ENCODE measurements at regions not wholly inside any gene's neighbourhood (a gene's known extent, or its start where the extent isn't known, plus 50 kb on each side); places are given as distances from the start of the nearest gene placed in this dataset.
"Not testable (repeated sequence)": the region's sequence is repeated elsewhere in the genome, so short reads cannot be mapped to it uniquely, and the experiment has no call there.

DNA sequence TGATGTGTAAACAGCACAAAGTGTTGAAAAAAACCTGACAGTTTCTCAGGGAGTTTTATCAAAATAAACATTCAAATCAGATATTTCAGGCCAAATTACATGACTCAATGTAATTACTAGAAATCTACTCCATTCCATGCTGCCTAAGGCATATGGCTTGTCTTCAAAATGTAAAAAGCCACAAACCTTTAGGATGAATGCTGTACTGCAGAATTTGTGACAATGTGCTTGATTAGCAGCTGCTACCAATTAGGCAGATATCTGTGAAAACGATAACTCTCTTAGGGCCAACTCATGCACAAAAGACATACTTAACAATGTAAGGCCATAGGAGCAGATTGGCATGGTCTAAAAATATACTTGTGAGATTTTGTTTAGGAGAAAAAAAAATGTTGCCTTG, 267.0 kb downstream of the DACT1 start:
- DNase-seq = no peak

DNA sequence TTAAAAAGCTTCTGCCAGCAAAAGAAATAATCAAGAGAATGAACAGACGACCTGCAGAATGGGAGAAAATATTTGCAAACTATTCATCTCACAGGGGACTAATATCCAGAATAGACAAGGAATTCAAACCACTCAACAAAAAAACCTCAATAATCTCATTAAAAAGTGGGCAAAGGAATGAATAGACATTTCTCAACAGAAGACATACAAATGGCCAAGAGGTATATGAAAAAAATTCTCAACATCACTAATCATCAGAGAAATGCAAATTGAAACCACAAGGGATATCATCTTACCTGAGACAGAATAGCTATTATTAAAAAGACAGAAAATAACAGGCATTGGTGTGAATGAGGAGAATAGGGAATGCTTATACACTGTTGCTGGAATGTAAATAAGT, 270.0 kb downstream of the DACT1 start:
- no peak for DNase-seq

DNA sequence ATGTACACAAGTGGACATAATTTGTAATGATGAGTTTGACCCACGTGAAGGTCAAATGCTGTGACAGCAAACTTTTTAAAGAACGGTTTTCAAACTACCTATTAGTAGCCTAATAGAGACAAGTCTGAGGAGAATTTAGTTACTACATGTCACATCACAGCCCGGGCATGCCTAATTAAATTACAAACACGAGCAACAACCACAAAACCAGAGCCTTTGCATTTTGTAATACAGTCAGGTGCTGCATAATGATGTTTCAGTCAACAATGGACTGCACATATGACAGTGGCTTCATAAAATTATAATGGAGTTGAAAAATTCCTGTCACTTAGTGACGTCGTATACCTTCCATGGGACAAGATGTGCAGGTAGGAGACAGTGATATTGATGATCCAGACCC, 274.5 kb downstream of the DACT1 start:
- no peak for DNase-seq

DNA sequence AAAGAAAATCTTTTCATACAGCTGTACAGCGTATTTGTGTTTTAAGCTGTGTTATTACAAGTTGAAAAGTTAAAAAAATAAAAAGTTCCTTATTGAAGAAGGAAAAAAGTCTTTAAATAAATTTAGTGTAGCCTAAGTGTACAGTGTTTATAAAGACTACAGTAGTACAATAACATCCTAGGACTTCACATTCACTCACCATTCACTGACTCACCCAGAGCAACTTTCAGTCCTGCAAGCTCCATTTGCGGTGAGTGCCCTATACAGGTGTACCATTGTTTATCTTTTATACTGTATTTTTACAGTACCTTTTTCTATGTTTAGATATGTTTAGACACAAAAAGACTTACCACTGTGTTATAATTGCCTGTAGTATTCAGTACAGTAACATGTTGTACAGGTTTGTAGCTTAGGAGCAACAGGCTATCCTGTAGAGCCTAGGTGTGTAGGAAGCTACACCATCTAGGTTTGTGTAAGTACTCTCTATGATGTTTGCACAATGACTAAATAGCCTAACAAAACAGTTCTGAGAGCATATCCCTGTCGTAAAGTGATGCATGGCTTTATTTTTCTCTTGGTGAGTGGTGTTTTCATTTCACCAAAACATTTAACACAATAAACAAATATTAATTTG, 275.2 kb downstream of the DACT1 start:
- DNase-seq = peak; percentile 80

DNA sequence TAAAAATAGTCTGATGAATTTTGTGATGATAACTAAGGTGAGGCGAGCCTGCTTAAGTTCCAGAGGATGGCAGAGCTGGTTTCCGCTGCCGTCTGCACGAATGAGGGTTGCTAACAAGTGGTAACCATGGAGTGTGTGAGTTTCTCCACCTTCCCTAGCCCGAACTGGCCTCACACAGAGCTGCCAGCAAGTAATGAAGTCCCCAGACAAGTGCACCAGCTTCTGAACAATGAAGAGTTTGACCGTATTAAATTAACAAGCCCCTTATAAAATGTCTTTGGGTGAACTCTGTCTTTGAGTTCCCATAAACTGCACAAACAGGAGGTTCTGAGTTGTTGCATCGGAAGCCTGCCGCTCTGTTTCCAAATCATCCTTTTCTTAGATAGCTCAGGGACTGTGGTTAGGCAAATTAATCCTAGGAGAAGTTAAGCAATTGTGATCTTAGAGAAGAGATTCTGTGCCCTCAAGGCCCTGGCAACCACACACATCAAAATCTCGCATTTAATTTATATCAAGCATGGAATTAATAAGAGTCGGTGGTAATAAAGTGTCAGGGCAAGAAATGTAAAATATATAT, 274.1 kb upstream of the DAAM1 start:
- peak; percentile 3 for DNase-seq

DNA sequence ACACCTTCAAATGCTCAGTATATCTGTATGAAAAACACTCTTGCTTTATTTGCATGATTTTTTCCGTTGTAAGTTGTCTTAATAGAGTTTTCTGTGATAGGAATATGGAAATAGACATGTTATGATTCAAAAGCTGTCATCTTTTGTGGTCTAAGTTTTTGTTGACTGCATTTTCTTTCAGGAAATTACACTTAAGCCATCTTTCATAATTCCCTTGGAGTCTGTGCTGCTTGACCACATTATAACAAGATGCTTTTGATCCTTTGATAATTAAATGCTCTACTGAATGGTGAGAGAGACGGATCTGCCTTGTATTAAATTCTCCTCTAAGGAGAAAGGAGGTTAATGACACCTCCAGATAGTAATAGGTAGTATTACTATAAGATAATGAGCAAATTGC, 272.8 kb upstream of the DAAM1 start:
- no peak for DNase-seq

DNA sequence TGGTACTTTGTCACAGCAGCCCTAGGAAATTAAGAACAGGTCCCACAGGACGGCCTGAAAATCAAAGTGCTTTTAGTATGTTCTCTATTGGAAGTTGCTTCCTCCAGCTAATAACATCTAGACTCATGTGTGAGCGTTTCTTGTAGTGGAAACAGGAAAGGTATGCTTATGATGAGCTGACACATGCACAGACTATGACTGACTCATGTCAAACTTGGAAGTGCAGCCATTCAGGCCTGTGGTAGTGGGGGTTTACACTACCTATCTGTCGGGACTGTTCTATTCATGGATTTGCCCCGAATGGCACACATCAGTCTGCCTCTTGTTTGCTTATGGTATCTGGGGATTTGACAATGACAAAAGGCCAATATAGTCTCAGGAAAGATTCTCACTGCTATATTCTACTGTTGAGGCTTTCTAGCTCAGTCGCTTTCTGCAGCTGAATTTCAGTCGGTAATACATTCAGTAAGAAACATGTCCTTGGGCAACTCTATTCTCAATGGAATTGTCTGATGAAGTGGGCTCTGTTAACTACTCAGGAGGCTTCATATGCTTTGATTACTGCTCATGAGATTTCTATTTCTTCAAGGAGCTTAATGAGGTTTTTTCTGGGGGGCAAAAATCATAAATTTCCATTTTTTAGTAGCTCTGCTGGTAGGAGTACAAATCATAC, 270.3 kb upstream of the DAAM1 start:
- DNase-seq = no peak

DNA sequence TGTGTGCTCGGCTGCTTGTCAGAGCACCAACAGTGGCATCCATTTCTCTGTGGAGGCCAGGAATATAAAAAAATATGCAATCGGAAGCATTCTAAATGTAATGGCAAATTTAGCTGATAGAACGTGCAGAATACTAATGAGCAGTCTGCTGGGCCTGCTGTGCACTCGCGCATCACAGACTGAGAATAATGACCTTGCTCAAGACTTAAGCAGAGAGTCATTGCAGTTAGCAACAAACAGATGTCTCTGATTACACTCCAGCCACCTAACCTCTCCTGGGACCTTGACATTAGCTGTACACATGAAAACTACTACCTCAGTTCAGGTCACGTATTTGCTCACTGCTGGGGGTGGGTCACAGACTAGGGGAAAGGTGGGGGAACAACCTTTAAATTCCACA, 269.2 kb upstream of the DAAM1 start:
- DNase-seq = peak; percentile 43

DNA sequence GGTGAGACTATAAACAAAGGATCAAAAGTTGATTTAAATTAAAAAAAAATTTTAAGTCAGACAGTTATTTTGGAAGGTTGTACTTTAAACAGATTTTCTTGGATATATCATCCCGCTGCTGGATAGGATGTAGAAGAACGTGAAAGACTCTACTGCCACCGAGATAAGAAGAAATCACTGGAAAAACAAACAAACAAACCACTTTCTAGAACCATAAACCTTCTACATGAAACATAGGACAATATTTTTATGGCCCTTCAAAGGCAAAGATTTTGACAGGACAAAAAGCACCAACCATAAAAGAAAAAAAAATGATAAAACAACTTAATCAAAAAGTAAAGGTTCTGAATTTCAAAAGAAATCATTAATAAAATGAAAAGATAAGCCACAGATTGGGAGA, 268.2 kb upstream of the DAAM1 start:
- DNase-seq = no peak

DNA sequence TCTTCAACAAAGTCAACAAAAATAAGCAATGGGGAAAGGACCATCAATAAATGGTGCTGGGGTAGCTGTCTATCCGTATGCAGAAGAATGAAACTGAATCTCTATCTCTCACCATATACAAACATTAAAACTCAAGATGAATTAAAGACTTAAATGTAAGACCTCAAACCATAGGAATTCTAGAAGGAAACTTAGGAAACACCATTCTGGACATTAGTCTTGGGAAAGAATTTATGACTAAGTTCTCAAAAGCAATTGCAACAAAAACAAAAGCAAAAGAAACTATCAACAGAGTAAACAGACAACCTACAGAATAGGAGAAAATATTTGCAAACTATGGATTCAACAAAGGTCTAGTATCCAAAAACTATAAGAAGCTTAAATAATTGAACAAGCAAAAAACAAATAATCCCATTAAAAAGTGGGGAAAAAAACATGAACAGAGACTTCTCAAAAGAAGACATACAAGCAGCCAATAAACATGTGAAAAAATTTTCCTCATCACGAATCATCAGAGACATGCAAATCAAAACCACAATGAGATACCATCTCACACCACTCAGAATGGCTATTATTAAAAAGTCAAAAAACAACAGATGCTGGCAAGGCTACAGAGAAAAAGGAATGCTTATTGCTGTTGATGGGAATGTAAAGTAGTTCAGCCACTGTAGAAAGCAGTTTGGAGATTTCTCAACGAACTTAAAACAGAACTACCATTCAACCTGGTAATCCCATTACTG, 266.1 kb upstream of the DAAM1 start:
- not testable (repeated sequence) for DNase-seq

DNA sequence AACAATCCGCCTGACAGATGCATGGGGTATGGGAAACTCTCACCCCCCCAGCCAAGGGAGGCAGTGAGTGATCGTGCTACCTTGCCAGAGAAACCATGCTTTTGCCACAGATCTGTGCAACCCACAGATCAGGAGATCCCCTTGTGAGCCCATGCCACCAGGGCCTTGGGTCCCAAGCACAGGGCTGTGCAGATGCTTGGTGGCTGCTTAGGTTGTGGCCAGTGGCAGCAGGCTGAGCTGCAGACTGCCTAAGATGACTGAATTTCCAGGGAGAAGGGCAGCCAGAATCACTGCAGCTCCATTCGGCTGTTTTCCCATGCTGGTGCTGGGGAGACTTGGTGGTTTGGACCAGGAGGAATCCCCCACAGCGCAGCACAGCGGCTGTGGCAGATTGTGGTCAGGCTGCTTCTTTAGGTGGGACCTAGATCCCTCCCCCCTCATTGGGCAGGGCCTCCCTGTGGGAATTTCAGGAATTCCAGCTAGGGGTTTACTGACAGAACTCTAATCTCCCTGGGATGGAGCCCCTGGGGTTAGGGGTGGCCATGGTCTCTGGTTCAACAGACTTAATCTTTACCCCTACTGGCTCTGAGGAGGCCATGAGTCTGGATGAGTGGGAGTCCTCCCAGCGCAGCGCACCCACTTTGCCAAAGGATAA, 264.6 kb upstream of the DAAM1 start:
- no peak for DNase-seq

DNA sequence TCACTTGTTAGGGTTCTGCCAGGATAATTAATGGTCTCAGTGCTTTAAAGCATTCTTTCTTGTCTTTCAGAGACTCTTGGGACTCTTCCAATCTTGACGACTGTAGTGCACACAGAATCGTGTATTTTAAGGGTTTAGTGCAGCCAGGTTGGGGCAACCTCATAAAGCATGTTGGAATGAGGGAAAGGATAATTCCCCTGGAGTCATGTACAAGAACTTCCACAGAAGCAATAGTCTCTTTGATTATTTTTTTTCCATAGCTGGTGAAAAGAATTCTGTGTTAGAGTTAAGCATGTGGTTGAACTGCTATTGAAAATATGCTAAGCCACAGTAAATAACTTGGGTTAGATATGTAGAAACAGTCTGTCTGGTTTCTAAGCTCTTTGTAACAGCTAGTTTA, 246.8 kb upstream of the DAAM1 start:
- no peak for DNase-seq

DNA sequence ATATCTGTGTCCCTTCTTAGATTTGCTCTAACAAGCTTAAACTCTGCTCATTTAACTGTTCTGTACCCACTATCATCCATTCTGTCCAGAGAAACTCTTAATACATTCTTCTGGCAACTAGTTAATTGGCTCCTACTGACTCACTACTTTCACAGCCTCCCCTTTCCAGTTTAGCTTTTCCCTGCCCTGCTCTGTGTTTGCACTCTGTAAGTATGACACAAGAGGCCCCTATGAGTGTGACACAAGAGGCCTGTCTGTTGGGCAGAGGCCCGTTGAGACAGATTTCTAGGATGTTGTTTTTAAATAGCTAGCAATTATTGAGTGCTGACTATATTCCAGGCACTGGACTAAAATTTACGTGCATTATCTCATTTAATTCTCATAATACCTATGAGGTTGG, 246.0 kb upstream of the DAAM1 start:
- no peak for DNase-seq

DNA sequence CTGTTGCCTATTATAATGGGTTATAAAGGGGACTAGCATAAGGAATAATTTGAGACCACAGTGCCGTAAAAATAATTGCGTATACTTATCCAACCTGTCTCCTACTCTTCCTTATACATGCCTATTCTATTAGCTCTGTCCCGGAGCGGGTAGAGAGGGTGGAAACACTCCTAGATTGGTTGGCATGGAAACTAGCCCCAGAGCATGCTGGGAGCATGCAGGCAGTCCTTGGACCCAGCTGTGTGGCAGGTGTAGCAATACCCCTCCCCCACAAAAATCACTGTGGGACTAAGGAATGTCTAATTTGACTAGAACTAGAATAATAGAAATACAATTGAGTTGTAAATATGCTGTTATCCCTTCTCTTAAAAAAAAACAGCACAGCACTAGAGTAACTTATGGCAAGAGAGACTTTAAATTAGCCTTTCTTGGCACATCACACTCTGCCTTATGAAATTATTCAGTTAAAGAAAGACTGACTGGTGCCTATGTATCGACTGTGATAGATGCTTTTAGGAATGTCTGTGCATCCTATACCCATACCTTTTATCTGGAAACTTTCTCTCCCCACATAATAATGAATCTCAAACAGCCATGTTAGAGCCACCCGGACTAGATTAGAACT, 244.0 kb upstream of the DAAM1 start:
- peak; percentile 64 for DNase-seq

DNA sequence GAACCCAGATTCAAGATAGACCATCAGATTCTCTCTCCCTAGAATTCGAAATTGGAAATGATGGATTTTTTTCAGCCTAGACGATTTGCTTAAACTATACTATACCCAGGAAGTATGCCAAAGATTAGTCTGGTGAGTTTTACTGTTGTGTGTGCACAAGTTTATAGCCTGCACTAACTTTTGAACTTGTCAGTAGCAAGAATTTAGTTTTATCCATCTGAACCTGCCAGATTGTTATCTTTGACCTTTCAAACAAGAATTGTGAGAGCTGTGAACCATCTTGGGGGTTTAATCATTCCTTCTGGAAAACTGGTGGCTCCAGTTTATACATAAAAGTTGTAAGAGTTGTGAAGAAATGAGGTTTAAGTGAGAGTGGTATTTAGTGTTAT, 243.5 kb upstream of the DAAM1 start:
- no peak for DNase-seq

DNA sequence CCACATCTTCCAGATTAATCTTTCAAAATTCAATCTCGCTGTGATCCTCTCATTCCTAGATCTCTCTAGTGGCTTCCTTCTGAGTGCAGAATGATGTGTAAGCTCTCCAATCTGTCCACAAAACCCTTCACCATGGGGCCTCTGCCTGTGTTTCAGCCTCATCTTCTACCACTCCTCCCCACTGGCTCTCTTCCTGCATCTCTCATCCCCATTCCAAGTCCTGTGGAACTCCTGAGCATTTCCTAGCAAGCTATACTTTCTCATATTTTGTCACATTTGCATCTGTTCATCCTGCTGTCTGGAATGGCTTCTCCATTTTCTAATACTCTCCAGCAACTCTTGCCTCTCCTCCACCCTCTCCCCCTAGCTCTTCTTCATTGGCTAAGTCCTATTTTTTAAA, 242.0 kb upstream of the DAAM1 start:
- DNase-seq = no peak

DNA sequence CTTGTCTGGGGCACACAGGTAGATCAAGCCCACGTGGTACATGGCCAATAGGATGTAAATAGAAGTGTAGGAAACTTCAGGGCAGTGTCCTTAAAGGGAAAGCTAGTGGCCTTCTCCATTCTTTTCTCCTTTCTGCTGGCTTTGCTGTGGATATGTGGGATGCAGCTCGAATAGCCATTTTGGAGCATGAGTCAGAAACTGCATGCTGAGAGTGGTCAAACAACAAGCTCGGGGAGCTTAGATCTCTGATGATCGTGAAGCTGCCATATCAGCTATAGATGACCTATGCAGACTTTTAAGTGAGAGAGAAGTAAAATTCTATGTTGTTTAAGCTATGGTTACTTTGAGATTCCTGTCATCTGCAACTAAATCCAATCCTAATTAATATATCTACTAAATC, 241.3 kb upstream of the DAAM1 start:
- no peak for DNase-seq

DNA sequence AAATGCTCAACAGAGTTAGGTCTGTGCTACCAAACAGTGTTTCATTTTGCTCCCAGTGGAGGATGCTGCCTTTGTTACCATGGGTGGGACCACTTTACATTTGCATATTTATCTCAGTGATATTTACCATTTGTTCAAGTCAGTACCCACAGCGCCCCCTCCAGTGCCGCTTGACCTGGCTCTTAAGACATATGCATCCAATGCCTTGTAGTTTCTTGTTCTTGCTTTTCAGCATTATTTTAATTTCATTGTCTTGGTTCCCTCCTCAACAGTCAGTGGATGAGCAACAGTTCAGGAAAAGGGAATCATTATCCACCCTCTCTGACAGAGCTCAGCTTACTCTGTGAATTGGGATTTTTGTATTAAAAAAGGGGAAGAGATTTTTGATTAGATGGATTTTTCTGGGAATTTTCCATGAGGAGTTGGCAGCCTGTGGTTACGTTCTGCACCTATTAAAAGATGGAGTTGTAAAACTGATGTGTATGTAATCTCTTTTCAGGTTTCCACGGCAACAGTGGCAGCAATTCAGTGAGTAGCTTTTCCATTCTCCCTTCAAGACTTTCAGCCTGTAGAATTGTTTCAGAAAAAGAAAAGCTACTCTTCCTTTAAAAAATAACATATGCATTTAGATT, 240.5 kb upstream of the DAAM1 start:
- no peak for DNase-seq

DNA sequence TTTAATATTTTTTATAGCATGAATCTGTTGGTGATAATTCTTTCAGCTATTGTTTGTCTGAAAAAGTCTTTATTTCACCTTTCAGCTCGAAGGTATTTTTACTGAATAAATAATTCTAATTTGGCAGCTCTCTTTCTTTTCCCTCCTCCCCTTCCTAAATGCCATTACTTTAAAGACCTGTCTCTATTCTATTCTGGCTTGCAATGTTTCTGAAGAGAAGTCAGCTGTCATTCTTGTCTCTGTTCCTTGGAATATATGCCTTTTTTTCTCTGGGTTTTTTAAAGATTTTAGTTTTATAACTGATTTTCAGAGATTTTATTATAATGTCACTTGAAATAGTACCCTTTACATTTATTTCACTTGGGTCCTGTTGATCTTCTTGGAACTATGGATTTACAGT, 237.9 kb upstream of the DAAM1 start:
- no peak for DNase-seq

DNA sequence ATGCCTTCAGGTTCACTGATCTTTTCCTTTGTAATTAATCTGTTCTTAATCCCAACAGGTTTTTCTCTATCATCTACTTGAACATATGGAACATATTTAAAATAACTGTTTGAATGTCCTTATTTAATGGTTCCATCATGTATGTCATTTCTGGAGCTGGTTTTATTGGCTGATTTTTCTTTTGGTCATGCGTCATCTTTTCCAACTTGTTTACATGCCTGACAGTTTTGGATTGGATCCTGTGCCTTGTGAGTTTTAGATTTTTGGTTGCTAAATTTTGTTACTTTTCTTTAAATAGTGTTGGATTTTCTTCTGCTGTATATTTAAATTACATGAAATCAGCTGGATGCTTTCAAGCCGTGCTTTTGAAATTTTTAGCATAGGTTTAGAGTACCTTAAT, 237.3 kb upstream of the DAAM1 start:
- DNase-seq = no peak

DNA sequence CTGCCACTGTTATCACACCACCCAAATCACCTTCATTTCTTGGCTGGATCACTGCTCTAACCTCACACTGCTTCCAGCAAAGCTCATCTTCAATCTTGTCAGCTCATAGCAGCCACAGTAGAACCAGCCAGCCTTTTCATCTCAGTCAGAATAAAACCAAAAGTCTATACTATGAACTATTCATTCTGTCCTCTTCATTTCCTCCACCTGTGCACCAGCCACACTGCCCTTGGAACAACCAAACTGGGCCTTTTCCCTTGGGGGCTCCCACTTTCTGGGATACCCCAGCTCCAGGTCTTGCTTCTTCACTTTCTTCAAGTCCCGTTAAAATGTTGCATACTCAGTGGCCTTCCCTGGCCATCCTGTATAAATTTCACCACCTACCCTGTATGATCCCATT, 234.4 kb upstream of the DAAM1 start:
- no peak for DNase-seq

Measured in NCI-H510A treated with DMSO at 0.1 percent for 48 hours (cell line).